Activated CD8-positive, alpha-beta T cell treated with anti-CD3 and anti-CD28 coated beads for 36 hours (primary cell): ENCODE measurements at regions not wholly inside any gene's neighbourhood (a gene's known extent, or its start where the extent isn't known, plus 50 kb on each side); places are given as distances from the start of the nearest gene placed in this dataset.

Experiments
- ATAC-seq: fragments of 200-7000 bp; cut with Tn5 transposase; one replicate; pipeline ENCODE4 v1.10.0; 2021; ENCODE audit warnings: mild to moderate bottlenecking, moderate library complexity
- CTCF ChIA-PET: fragments of 350-600 bp; sonication (Branson Sonifier 250); formaldehyde crosslinking; loops from one replicate; lab custom pipeline; 2021; ENCODE audit warnings: antibody characterized with exemption; lab: Charles Lee
- POLR2A ChIA-PET: fragments of 350-600 bp; sonication (Branson Sonifier 250); formaldehyde crosslinking; loops from one replicate; lab custom pipeline; 2021; ENCODE audit warnings: antibody characterized with exemption; lab: Charles Lee
- DNase-seq: peaks from one replicate; pipeline ENCODE4 v3.0.0-alpha.2; 2020
- H3K27ac Mint-ChIP-seq: one replicate; pipeline ENCODE4 v1.8.0; 2021; ENCODE audit warnings: mild to moderate bottlenecking, mixed read lengths
- H3K27me3 Mint-ChIP-seq: one replicate; pipeline ENCODE4 v1.8.0; 2021; ENCODE audit warnings: mixed read lengths
- H3K36me3 Mint-ChIP-seq: one replicate; pipeline ENCODE4 v1.8.0; 2021; ENCODE audit warnings: low read depth, mixed read lengths
- H3K4me1 Mint-ChIP-seq: one replicate; pipeline ENCODE4 v1.8.0; 2021; ENCODE audit warnings: low read depth, mixed read lengths
- H3K4me3 Mint-ChIP-seq: one replicate; pipeline ENCODE4 v1.8.0; 2021; ENCODE audit warnings: mild to moderate bottlenecking, moderate library complexity, mixed read lengths
- H3K9me3 Mint-ChIP-seq: one replicate; pipeline ENCODE4 v1.8.0; 2021; ENCODE audit warnings: mixed read lengths
- CTCF ChIP-seq: fragments of 200-600 bp; IDR thresholded peaks from one replicate; pipeline ENCODE4 v1.8.0; 2022; ENCODE audit warnings: antibody characterized with exemption, mild to moderate bottlenecking
- intact Hi-C: fragments of 100-400 bp; cut with micrococcal nuclease; formaldehyde crosslinking; loops from one replicate; pipeline ENCODE4 v1.10.0; 2022

GRCh38 chr4:130092187-130093015 lies 996.4 kb downstream of the C4orf33 start:
- ChIA-PET CTCF (no interaction called here), POLR2A (no interaction called here)
- intact Hi-C loops: no loop called here
- Mint-ChIP-seq H3K4me3 (no peak overlapping the region), H3K27me3 (no peaks in the 10 kb centered on the region), H3K27ac (no peak overlapping the region), H3K36me3 (no peaks in the 10 kb centered on the region), H3K9me3 (peaks cover 3% of the 10 kb centered on the region), H3K4me1 (no peaks in the 10 kb centered on the region)
- ATAC-seq: no peak
- no peak for DNase-seq
- TF ChIP-seq CTCF: no peak

DNA sequence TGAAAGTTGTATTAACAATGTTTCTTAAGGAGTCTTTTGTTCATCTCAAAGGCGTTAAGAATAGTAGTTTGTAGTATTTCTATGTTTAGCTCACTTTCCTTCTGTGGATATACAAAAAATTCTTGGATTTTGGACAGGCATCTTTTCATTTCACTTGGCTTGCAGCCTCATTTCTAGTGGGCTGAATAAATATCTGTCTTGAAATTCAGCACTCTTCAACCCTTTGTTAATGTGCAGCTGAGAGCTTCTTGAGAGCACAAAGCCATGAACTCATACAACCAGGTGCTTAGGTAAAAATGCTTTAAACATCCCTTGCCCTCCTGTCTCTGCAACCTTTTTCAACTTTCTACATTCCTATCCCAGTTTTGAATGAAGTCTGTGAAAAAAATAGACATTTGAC lies 1003.2 kb downstream of the C4orf33 start:
- ATAC-seq (no peak), DNase-seq (no peak)
- no peaks in the 10 kb centered on the region for H3K4me1 Mint-ChIP-seq
- H3K4me3 Mint-ChIP-seq: no peak overlapping the region
- no peaks in the 10 kb centered on the region for H3K9me3 Mint-ChIP-seq
- no peak overlapping the region for H3K27ac Mint-ChIP-seq
- H3K36me3 Mint-ChIP-seq: no peaks in the 10 kb centered on the region
- H3K27me3 Mint-ChIP-seq: no peaks in the 10 kb centered on the region
- intact Hi-C loops: no loop called here
- ChIA-PET POLR2A (no interaction called here), CTCF (no interaction called here)
- no peak for TF ChIP-seq CTCF

DNA sequence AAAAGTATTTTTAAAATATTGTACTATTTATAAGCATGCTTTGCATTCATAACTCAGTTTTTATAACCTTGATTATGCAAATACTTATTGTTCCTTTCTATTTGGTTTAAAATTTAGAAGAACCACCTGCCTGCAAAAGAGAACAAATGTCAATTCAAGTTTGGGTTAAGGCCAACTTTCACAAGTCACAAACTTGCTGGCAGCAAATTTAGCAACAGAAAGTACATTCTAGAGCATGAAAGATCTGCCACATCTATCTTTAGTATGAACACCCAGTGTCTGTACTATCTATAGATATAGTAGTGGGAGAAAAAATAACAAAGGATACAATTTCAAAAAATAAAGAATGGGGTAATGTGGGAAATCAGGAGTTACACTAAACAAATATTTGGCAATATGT lies 1014.2 kb downstream of the C4orf33 start:
- Mint-ChIP-seq H3K9me3 (peaks cover 10% of the 10 kb centered on the region), H3K4me1 (no peaks in the 10 kb centered on the region), H3K27me3 (no peaks in the 10 kb centered on the region), H3K4me3 (no peak overlapping the region), H3K27ac (no peak overlapping the region), H3K36me3 (no peaks in the 10 kb centered on the region)
- CTCF ChIA-PET: no interaction called here
- intact Hi-C loops: no loop called here
- DNase-seq (no peak), ATAC-seq (no peak)
- no peak for TF ChIP-seq CTCF
- POLR2A ChIA-PET: no interaction called here

DNA sequence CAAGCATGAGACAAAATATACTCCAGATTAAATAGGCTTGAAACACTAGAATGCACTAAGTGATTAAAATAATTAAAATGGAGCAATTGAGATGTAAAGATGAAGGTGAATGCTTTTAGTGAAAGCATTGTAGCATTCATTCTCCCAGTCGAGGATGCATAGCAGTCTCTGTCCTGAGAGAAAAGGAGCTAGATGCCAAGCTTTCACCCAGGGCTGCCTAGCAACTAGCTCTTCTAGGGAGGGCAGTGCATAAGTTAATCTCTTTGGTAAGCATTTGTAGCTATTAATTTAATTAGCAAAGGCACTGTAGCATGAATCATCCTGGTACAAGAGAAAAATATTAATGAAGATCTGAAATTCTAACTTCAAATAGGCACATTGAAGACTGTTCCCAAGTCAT lies 1014.8 kb downstream of the C4orf33 start:
- Mint-ChIP-seq H3K27me3 (no peaks in the 10 kb centered on the region), H3K4me3 (no peak overlapping the region), H3K27ac (no peak overlapping the region), H3K9me3 (peaks cover 10% of the 10 kb centered on the region), H3K4me1 (no peaks in the 10 kb centered on the region), H3K36me3 (no peaks in the 10 kb centered on the region)
- ChIA-PET CTCF (no interaction called here), POLR2A (no interaction called here)
- intact Hi-C loops: no loop called here
- ATAC-seq: no peak
- no peak for DNase-seq
- no peak for TF ChIP-seq CTCF

GRCh38 chr4:130124066-130124465 lies 1028.1 kb downstream of the C4orf33 start:
- ATAC-seq (no peak), DNase-seq (no peak)
- no peak overlapping the region for H3K27ac Mint-ChIP-seq
- H3K9me3 Mint-ChIP-seq: peaks cover 9% of the 10 kb centered on the region
- ChIA-PET CTCF (no interaction called here), POLR2A (no interaction called here)
- no peaks in the 10 kb centered on the region for H3K27me3 Mint-ChIP-seq
- no peaks in the 10 kb centered on the region for H3K4me1 Mint-ChIP-seq
- H3K36me3 Mint-ChIP-seq: no peaks in the 10 kb centered on the region
- intact Hi-C loops: no loop called here
- no peak for TF ChIP-seq CTCF
- H3K4me3 Mint-ChIP-seq: no peak overlapping the region
